K562 (cell line): ENCODE measurements at regions not wholly inside any gene's neighbourhood (a gene's known extent, or its start where the extent isn't known, plus 50 kb on each side); places are given as distances from the start of the nearest gene placed in this dataset.
A peak's percentile ranks its signal among the peaks of the same experiment; 100 is the strongest.

Experiments
- ATAC-seq: fragments of 200-7000 bp; cut with Tn5 transposase; 3 replicates; pipeline ENCODE4 v1.9.1; 2020; ENCODE audit warnings: moderate library complexity
- BruUV-seq: library from RNA; stranded (reverse); fragments of 400-500 nt; replicated peaks from 2 replicates; lab custom pipeline; 2021; lab: Mats Ljungman, UMichigan
- CTCF ChIA-PET: fragments of 300-600 bp; formaldehyde crosslinking; extraction: SDS; loops from one replicate; lab custom pipeline; 2021; ENCODE audit warnings: low intra/inter-chr PET ratio; lab: Yijun Ruan, JAX
- POLR2A ChIA-PET: fragments of 300-600, 350-650 bp; sonication (Branson Sonifier 250); formaldehyde crosslinking; extraction: SDS; loops from one replicate; lab custom pipeline; 2021; ENCODE audit warnings: antibody characterized with exemption, inconsistent platforms; lab: Yijun Ruan, JAX
- DNase-seq, 4 experiments: peaks; one replicate each; pipeline versions ENCODE4 v3.0.0 to v3.0.0-alpha.2; 2011 to 2018; ENCODE audit warnings: low spot score in 3 of 4, mixed read lengths in 3 of 4; ENCODE audit errors: extremely low read depth in 1 of 4
- FAIRE-seq: peaks from 2 replicates; lab custom pipeline; 2011; peaks lifted over from hg19 to GRCh38; lab: Jason Lieb, UNC
- H2AFZ ChIP-seq: 2 replicates; pipeline ENCODE4 v1.6.0; 2011; ENCODE audit warnings: low read depth, low read length, control low read depth, inconsistent platforms
- H3K27ac ChIP-seq: fragments of 200-600 bp; 3 replicates; pipeline ENCODE4 v1.8.0; 2011; ENCODE audit warnings: low read depth, mild to moderate bottlenecking, control low read depth, inconsistent platforms, low read length, moderate library complexity, mixed read lengths; ENCODE audit errors: extremely low read depth
- H3K27me3 ChIP-seq, 2 experiments: fragments of 300-600 bp in 1 of 2; 2 replicates in 1 of 2; 3 replicates in 1 of 2; pipeline versions ENCODE4 v1.6.0 to v1.8.0; 2011; ENCODE audit warnings: inconsistent platforms in 2 of 2, low read length in 2 of 2, mild to moderate bottlenecking in 1 of 2, mixed read lengths in 1 of 2, moderate library complexity in 1 of 2; ENCODE audit not compliant: control insufficient read depth in 2 of 2, insufficient read depth in 2 of 2
- H3K36me3 ChIP-seq: fragments of 300-600 bp; 3 replicates; pipeline ENCODE4 v1.8.0; 2011; ENCODE audit warnings: mild to moderate bottlenecking, low read length, inconsistent platforms; ENCODE audit not compliant: control insufficient read depth, insufficient read depth
- H3K4me1 ChIP-seq, 2 experiments: fragments of 200-600 bp in 1 of 2; replicated peaks in 1 of 2; 2 replicates in 1 of 2; 3 replicates in 1 of 2; pipeline versions ENCODE4 v1.5.1 to v1.8.0; 2011; ENCODE audit warnings: inconsistent platforms in 2 of 2, low read length in 2 of 2, mild to moderate bottlenecking in 1 of 2, mixed read lengths in 1 of 2, moderate library complexity in 1 of 2; ENCODE audit not compliant: control insufficient read depth in 2 of 2, insufficient read depth in 2 of 2
- H3K4me2 ChIP-seq: 2 replicates; pipeline ENCODE4 v1.6.1; 2011; ENCODE audit warnings: low read length, control low read depth, inconsistent platforms, mixed read lengths; ENCODE audit not compliant: insufficient read depth
- H3K4me3 ChIP-seq: fragments of 200-600 bp; sonication (generic), shearing (Covaris generic); 2 replicates; pipeline ENCODE4 v1.5.1; 2016; ENCODE audit warnings: control low read depth, inconsistent platforms
- H3K79me2 ChIP-seq: fragments of 200-600 bp; 3 replicates; pipeline ENCODE4 v1.8.0; 2011; ENCODE audit warnings: low read length, inconsistent platforms; ENCODE audit not compliant: control insufficient read depth, insufficient read depth
- H3K9ac ChIP-seq, 2 experiments: 2 replicates each; pipeline versions ENCODE4 v1.6.0 to v1.6.1; 2011; ENCODE audit warnings: low read depth in 2 of 2, low read length in 2 of 2, control low read depth in 1 of 2, inconsistent platforms in 1 of 2, mild to moderate bottlenecking in 1 of 2, mixed read lengths in 1 of 2; ENCODE audit not compliant: insufficient read depth in 1 of 2
- H3K9me1 ChIP-seq: one replicate; pipeline ENCODE4 v1.6.0; 2011; ENCODE audit warnings: inconsistent platforms, mild to moderate bottlenecking, low read length, moderate library complexity; ENCODE audit not compliant: control insufficient read depth, insufficient read depth
- H3K9me3 ChIP-seq: replicated peaks from 2 replicates; pipeline ENCODE4 v1.5.1; 2011; ENCODE audit warnings: low read depth, low read length, inconsistent platforms; ENCODE audit not compliant: control insufficient read depth, insufficient read depth
- H4K20me1 ChIP-seq: replicated peaks from 2 replicates; pipeline ENCODE4 v1.6.1; 2011; ENCODE audit warnings: low read length, inconsistent platforms, mixed read lengths; ENCODE audit not compliant: control insufficient read depth, insufficient read depth
- FOS ChIP-seq: IDR thresholded peaks from 3 replicates; pipeline ENCODE4 v1.6.1; 2011; ENCODE audit not compliant: insufficient read length; ENCODE audit errors: extremely low read depth
- HNRNPK ChIP-seq: fragments of 200-400 bp; formaldehyde crosslinking; IDR thresholded peaks from one replicate; pipeline ENCODE4 v1.6.1; 2018; ENCODE audit warnings: mild to moderate bottlenecking, low read depth, low read length; ENCODE audit not compliant: poor library complexity, severe bottlenecking
- JUNB ChIP-seq: fragments of 450-650 bp; formaldehyde crosslinking; conservative IDR thresholded peaks from 2 replicates; pipeline ENCODE4 v1.4.0; 2020; ENCODE audit warnings: mild to moderate bottlenecking
- MCM5 ChIP-seq: fragments of 450-650 bp; IDR thresholded peaks from 2 replicates; pipeline ENCODE4 v1.6.1; 2016; ENCODE audit warnings: low read depth
- PHF20 ChIP-seq: fragments of 450-650 bp; IDR thresholded peaks from 2 replicates; pipeline ENCODE4 v1.6.1; 2018; ENCODE audit not compliant: partially characterized antibody
- RBM25 ChIP-seq: fragments of 200-400 bp; formaldehyde crosslinking; IDR thresholded peaks from 2 replicates; pipeline ENCODE4 v1.6.1; 2018; ENCODE audit warnings: low read length, low read depth, moderate library complexity; ENCODE audit not compliant: severe bottlenecking
- SETDB1 ChIP-seq: IDR thresholded peaks from one replicate; pipeline ENCODE4 v1.6.1; 2012; ENCODE audit warnings: low read length, control low read depth, inconsistent platforms
- SIX5 ChIP-seq, 2 experiments: IDR thresholded peaks; 2 replicates each; pipeline ENCODE4 v1.6.1; 2011; ENCODE audit warnings: low read length in 2 of 2, borderline replicate concordance in 1 of 2, low read depth in 1 of 2, mild to moderate bottlenecking in 1 of 2, moderate library complexity in 1 of 2; ENCODE audit not compliant: insufficient read depth in 1 of 2
- USF2 ChIP-seq: sonication (generic); formaldehyde crosslinking; IDR thresholded peaks from 2 replicates; pipeline ENCODE4 v1.5.0; 2020; ENCODE audit warnings: missing genetic modification reagents
- ZC3H11A ChIP-seq: IDR thresholded peaks from 2 replicates; pipeline ENCODE4 v1.6.1; 2012; ENCODE audit warnings: low read depth, low read length, improper control_type of control experiment
- ZFP36 ChIP-seq: fragments of 150-350 bp; IDR thresholded peaks from 2 replicates; pipeline ENCODE4 v1.6.1; 2018; ENCODE audit warnings: low read length, low read depth; ENCODE audit not compliant: partially characterized antibody
- ZNF316 ChIP-seq: fragments of 450-650 bp; IDR thresholded peaks from 2 replicates; pipeline ENCODE4 v1.6.1; 2016
- ZNF507 ChIP-seq: conservative IDR thresholded peaks from 2 replicates; pipeline ENCODE4 v1.6.1; 2017; ENCODE audit warnings: missing genetic modification characterization, missing compliant biosample characterization
- WGBS: fragments of 100-300 bp; shearing (Covaris generic); methylation state at CpG from one replicate; pipeline ENCODE4 v1.1.6; 2016; ENCODE audit warnings: low coverage, mixed read lengths; ENCODE audit not compliant: insufficient coverage; ENCODE audit errors: missing lambda C conversion rate; 5-methylcytosine and 5-hydroxymethylcytosine counted together
- in situ Hi-C: fragments of 300-500 bp; cut with MboI; formaldehyde crosslinking; loops from 4 replicates; pipeline ENCODE4 v1.15.0; 2018; ENCODE audit warnings: inconsistent platforms, mixed read lengths
- intact Hi-C: fragments of 100-400 bp; cut with micrococcal nuclease; formaldehyde crosslinking; loops from 2 replicates; pipeline ENCODE4 v1.14.2; 2022
- TF ChIP-seq, protein P1 (sequence below): fragments of 450-650 bp; formaldehyde crosslinking; IDR thresholded peaks from 2 replicates; pipeline ENCODE4 v1.4.0; 2020; ENCODE audit warnings: mild to moderate bottlenecking, moderate library complexity
- TF ChIP-seq, protein P2 (sequence below): IDR thresholded peaks from 2 replicates; pipeline ENCODE4 v1.6.1; 2014; ENCODE audit warnings: antibody characterized with exemption

DNA sequence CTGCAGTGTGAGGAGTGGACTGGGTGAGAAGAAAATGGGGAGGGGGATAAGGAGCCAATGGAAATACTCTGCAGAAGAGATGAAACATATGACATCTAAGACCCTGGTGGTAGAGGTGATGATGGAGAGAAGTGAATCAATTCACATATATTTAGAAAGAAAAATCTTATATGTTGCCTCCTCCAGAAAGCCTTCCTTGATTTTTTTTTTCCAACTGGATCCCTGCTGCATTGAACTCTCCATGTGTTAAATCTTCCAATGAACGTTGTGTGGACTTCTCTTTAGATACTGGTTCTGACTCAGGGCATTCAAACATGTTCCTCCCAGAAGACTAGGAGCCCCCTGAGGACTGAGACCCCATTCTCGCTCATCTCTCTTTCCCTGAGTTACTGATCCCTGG is 348.3 kb downstream of the TSHZ3 start:
- ChIA-PET POLR2A (interaction anchor here (0.8 kb wide), 1 partner anchor 811 kb away, joined by 3 read pairs; no protein-coding TSS in a partner anchor), CTCF (no interaction called here)
- TF ChIP-seq ZFP36: peak; percentile 64
- peak; percentile 40 for TF ChIP-seq RBM25
- TF ChIP-seq MCM5: no peak
- 0% methylated on average over 2 of the region's 2 CpGs for WGBS
- FAIRE-seq (no peak), DNase-seq (no peak), ATAC-seq (no peak)
- H3K27me3 ChIP-seq: no peaks in the 10 kb centered on the region
- H3K4me3 ChIP-seq: no peak overlapping the region
- in situ Hi-C loops (no loop called here), intact Hi-C loops (no loop called here)
- no peak overlapping the region for H2AFZ ChIP-seq
- no peaks in the 10 kb centered on the region for H3K79me2 ChIP-seq
- no peaks in the 10 kb centered on the region for H3K9me1 ChIP-seq
- no TSS peak for BruUV-seq
- no peaks in the 10 kb centered on the region for H3K36me3 ChIP-seq
- no peak overlapping the region for H3K9ac ChIP-seq
- no peaks in the 10 kb centered on the region for H3K4me1 ChIP-seq
- H4K20me1 ChIP-seq: no peaks in the 10 kb centered on the region
- H3K27ac ChIP-seq: no peak overlapping the region
- no peak overlapping the region for H3K4me2 ChIP-seq
- no peaks in the 10 kb centered on the region for H3K9me3 ChIP-seq

DNA sequence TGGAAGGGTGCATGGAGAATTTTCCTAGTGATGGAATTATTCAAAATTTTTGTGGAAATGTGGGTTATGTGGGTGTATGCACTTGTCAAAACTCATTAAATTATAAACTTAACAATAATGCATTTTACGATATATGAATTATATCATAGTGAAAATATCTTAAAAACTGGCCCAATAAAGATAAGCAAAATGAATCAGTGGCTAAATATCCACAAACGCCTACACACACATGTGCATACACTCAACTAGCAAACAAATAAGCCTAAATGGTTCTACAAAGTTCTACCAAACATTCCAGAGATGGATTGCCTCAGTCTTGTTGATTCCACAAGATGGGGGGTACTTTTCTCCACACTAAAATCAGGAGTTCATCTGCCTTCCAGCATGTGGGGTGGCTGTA is 349.5 kb downstream of the TSHZ3 start:
- Histone ChIP-seq H3K9me1 (no peaks in the 10 kb centered on the region), H3K4me3 (no peak overlapping the region), H3K4me1 (no peaks in the 10 kb centered on the region), H3K9ac (no peak overlapping the region), H3K27ac (no peak overlapping the region), H3K9me3 (no peaks in the 10 kb centered on the region), H3K79me2 (no peaks in the 10 kb centered on the region), H3K36me3 (no peaks in the 10 kb centered on the region), H4K20me1 (no peaks in the 10 kb centered on the region), H2AFZ (no peak overlapping the region), H3K4me2 (no peak overlapping the region), H3K27me3 (no peaks in the 10 kb centered on the region)
- DNase-seq: no peak
- ChIA-PET CTCF (no interaction called here), POLR2A (no interaction called here)
- FAIRE-seq: no peak
- no TSS peak for BruUV-seq
- intact Hi-C loops (no loop called here), in situ Hi-C loops (no loop called here)
- no peak for ATAC-seq
- WGBS: 0% methylated on average over 2 of the region's 2 CpGs
- no peak for TF ChIP-seq PHF20
- TF ChIP-seq, protein P1, sequence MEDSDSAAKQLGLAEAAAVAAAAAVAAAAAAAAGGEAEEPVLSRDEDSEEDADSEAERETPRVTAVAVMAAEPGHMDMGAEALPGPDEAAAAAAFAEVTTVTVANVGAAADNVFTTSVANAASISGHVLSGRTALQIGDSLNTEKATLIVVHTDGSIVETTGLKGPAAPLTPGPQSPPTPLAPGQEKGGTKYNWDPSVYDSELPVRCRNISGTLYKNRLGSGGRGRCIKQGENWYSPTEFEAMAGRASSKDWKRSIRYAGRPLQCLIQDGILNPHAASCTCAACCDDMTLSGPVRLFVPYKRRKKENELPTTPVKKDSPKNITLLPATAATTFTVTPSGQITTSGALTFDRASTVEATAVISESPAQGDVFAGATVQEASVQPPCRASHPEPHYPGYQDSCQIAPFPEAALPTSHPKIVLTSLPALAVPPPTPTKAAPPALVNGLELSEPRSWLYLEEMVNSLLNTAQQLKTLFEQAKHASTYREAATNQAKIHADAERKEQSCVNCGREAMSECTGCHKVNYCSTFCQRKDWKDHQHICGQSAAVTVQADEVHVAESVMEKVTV: no peak
- no peak for TF ChIP-seq SETDB1
- no peak for TF ChIP-seq JUNB (CRISPR knock-in tag)
- TF ChIP-seq USF2 (CRISPR knock-in tag): no peak
- TF ChIP-seq SIX5 (IDR thresholded peaks at IDR 0.05; ENCODE audit: borderline replicate concordance in 1 of 2, insufficient read depth in 1 of 2, low read depth in 1 of 2, low read length in 2 of 2): no peak
- TF ChIP-seq ZNF507 (tag): no peak
- no peak for TF ChIP-seq FOS
- TF ChIP-seq ZNF316: no peak
- TF ChIP-seq, protein P2, sequence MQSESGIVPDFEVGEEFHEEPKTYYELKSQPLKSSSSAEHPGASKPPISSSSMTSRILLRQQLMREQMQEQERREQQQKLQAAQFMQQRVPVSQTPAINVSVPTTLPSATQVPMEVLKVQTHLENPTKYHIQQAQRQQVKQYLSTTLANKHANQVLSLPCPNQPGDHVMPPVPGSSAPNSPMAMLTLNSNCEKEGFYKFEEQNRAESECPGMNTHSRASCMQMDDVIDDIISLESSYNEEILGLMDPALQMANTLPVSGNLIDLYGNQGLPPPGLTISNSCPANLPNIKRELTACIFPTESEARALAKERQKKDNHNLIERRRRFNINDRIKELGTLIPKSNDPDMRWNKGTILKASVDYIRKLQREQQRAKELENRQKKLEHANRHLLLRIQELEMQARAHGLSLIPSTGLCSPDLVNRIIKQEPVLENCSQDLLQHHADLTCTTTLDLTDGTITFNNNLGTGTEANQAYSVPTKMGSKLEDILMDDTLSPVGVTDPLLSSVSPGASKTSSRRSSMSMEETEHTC: no peak
- TF ChIP-seq HNRNPK: no peak
- TF ChIP-seq ZC3H11A: no peak
